GM18498 (cell line): ENCODE measurements at regions not wholly inside any gene's neighbourhood (a gene's known extent, or its start where the extent isn't known, plus 50 kb on each side); places are given as distances from the start of the nearest gene placed in this dataset.

ENCODE experiments used
- ATAC-seq: cut with Tn5 transposase; IDR thresholded peaks from one replicate; pipeline ENCODE4 v1.9.1; 2021; ENCODE audit warnings: mild to moderate bottlenecking, moderate library complexity; ENCODE audit not compliant: unreplicated experiment

DNA sequence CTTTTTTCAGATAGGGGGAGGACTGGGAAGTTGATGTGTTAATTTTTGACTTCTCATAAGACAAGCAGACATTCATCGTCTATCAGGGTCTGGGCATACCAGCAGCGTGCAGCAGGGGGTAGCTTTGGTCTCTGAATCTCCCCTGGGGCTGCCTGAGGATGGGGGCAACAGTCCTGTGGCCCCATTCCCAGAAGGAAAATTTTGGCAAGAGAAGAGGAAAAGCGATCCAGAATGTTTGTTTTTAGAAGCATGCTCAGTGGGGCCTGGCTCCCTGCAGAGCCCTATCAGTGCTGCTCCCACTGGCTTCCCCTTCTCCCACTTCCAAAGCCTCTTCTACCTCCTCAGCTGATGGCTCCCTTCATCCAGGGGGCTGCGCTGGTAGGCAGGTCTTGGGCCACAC, 194.8 kb upstream of the IL12B start:
- no peak for ATAC-seq

DNA sequence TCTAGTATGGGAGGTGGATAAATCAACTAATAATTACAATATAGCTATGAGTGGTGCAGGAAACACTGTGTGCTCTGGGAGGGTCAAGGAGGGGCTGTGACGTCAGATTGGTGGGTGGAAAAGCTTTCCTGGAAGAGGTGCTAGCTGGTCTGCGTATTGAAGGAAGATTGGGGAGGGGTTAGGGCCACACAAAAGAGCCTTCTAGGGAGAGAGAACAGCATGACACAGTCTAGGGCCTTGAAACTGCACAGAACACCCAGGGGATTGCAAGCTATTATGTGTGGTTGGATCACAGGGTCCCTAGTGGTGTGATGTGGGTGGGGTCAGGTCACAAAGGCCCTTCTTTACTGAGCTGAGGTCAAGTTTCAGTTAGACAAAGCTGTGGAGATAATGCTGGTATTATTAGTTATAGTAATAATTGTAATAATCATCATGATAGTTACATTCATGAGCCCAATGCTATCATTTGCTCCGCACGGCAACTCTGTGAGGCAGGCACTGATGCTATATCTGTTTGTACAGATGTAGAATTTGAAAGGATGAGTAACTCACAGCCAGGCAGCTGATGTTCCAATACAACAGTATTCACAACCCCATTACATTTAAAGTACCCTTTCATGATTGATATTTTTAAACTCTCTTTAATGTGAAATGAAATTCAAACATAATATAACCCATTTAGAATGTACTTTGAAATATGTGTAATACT, 197.4 kb upstream of the IL12B start:
- ATAC-seq = no peak

DNA sequence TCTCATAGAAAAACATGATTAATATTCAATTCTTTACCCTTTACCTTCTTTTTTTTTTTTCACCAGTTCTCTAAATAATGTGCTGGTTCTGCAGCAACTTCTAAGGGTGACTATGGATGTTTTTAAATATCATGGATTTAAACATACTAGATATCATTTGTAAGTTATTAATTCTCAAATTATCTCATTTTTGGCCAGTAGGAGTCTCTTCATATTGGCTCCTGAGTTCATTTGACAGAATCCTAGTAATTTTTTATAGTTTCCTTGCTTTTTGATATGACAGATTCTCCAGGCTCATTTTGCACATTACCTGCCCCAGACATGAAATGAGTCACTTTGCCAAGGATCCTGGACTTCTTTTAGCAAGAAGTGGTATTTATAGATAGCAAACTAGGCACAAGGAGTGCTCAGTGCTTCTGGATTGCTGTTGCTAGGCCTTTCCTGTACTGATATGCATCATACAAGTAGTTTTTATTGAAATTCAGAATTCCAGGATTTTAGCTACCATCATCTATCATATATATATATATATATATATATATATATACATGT, 201.3 kb upstream of the IL12B start:
- no peak for ATAC-seq

DNA sequence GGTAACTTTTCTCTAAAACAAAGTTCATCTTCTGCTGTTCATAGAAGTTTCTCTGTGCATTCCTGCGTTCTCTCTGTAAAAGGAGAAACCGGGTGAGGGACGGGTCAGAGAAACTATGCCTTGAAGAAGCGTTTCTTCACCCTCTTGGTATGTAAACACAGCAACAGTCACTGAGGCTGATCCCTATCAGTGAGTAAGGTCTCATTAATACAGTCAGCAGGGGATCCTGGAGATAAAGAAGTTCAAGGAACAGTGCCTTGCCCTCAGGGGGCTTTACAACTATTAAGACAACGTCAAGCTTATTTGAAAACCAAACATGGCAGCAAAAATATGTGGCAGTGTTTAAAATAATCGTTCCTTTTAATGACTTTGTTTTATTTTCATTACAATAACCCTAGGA, 202.9 kb upstream of the IL12B start:
- ATAC-seq = no peak

DNA sequence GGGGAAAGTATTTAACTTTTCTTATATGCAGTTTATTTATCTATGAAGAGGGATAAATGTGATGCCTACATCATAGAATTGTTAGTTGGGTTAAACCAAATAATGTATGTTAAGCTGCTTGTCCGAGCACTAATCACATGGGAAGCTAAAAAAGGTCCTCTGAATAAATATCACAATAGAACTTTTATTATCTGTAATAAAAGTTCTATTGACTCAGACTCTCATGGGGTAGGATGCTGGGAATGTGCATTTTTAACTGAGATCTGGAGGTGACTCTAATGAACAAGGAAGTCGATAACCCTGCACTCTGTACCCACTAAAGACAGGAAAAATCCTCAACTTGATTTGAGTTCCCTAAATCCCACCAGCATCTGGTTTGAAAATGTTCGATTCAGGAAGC, 205.9 kb upstream of the IL12B start:
- ATAC-seq = no peak

DNA sequence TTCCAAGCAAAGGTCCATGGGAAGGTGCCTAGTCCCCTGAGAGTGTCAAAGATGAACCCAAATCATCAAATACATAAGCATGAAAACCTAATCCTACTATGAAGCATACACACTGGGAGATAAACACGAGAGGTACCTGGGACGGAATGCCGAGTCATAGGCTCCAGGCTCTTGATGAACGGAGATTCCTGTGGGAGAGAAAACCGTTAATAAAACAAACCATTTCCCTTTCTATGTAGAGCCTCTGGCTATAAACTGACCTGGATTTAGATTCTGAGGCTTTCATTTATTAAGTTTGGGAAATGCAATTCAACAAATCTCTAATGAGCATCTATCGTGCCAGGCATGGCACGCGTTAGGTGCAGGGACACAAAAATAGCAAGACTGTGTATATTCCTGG, 206.4 kb upstream of the IL12B start:
- ATAC-seq = no peak

DNA sequence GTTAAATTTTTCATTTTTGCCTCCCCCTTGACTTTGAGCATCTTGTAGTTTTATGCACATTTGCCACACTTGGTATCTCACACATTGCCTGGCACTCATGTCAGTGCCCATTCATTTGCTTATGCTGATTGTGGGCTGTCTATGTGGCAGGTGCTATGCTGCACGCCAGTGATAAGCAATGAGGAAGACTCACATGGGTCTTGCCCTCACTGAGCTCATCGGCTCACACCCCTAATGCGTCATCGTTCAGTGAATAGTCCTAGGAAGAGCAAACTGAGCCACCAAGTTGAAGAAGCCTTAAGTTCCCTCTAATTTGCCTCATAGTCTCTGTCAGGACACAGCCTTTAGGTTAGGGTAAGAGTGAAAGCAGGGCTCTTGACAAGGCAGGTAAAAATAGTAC, 209.4 kb upstream of the IL12B start:
- no peak for ATAC-seq

DNA sequence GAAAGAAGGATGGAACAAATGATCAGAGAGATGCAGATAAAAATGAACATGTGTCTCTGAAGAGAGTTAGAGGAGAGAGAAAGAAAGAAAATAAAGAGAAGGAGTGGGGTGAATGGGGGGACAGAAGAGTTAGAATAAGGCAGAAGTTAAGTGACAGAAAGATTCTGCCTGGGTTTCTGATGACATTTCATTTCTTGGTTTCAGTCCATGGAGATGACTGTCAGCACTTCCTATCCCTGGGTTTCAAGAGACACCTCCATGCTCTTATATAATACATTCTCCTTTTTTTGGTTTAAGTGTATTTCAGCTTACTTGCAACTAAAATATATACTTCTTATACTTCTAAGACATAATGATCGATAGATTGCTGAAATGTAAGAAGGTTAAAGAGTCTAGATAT, 213.0 kb upstream of the IL12B start:
- no peak for ATAC-seq

DNA sequence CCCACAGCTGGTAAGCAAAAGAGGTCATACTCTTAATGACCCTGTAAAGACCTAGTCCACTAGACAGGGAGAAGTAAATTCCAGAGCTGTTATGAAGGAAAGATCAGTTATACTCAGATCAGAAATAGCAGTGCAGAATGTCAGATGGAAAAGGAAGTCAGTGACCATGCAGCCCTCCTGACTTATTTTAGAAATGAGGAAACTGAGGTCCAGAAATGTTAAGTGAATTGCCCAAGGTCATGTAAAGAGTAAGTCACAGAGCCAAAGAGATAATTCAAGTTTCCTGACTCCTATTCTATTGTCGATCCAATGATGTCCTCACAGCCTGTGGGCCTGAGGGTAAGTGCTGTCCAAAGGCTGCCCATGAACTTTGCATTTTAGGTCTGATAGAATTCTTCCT, 214.9 kb upstream of the IL12B start:
- no peak for ATAC-seq

DNA sequence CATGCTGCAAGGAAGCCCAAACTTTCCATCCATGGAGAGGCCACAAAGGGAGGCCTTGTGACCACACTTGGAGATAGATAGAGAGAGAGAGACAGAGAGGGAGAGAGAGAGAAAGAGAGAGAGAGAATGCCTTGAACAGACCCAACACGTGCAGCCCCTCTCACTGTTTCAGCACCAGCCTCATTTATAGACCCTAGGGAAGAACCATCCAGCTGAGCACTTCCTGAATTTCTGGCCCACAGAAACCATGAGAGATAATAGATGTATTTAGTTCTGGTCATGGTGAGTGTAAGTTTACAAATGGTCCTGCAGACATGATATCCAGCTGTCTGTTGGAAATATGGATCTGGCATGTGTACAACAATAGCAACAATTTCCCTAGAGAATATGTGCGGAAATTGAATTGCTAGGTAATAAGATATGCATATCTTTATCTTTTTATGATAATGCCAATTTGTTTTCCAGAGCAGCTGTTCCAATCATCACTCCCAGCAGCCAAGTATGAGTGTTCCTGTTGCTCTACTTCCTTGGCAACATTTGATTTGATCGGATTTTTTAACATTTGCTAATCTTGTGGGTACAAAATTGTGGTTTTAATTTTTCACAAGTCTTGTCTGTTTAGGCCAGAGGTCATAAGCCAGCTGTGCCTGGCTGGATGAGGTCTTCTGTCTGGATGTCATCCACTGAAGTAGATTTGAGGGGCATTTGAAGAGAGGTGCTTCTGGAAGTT, 217.3 kb upstream of the IL12B start:
- ATAC-seq = no peak

DNA sequence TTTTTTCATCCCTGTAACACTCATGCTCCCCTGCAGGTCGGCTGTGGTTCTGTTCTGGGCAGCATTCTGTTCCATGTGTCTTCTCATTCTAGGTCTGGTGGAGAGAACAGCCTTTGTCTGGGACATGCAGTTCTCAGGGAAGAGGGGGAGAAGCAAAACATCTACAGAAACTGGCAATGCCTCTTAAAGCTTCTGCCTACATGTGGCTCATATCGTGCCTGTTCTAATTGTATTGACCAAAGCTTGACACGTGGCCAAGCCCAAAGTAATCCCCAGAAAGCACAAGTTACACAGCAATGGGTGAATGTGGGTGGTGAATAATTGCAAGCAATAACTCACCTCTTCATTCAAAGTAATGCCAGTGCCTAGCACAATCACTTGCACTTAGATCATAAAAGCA, 218.2 kb upstream of the IL12B start:
- no peak for ATAC-seq

DNA sequence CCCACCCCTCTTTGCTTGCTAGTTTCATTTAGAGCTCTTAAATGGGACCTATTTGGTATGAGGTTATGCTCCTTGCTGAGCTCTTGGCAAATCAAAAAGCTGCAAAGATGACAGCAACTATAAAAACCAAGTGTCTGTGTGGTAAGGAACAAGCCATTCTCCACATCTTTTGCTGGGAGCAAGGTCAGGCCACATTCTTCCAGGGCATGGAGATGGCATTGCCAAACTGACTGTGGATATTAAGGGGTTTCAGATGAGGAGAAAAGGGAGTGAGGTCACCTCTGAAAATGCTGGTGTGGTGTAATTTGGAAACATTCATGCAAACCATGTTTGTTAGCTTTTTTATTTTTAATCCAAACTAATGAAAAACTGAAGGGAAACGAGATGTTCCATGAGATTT, 218.8 kb upstream of the IL12B start:
- no peak for ATAC-seq

DNA sequence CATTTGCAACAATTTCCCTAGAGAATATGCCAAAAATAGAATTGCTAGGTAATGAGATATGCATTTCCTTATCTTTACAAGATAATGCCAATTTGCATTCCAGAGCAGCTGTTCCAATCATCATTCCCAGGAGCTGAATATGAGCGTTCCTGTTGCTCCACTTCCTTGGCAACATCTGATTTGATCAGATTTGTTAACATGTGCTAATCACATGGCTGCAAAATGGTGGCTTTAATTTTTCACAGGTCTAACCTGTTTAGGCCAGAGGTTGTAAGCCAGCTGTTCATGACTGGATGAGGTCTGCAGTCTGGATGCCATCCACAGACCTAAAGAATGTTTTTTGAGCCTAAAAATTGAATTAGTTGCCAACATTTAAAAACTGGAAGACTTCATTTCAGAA, 220.7 kb upstream of the IL12B start:
- no peak for ATAC-seq

DNA sequence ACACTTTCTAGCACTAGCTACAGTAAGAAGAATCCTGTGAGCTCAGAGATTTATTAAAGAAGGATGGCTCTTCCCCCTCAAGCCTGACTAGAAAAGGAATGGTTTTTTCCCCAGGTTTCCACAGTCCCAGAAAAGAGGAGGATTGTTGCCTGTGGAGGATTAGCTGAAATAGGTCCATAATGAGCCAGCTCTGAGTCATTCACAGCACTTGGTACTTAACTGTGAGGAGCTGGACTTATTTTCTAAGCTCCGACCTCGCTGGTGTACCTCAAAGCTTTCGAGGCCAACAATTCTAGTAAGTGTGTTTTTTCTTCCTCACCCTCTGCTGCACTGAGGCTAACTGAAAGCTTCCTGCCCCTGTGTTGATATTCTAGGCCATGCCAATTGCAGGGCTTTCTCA, 222.5 kb upstream of the IL12B start:
- ATAC-seq = no peak

DNA sequence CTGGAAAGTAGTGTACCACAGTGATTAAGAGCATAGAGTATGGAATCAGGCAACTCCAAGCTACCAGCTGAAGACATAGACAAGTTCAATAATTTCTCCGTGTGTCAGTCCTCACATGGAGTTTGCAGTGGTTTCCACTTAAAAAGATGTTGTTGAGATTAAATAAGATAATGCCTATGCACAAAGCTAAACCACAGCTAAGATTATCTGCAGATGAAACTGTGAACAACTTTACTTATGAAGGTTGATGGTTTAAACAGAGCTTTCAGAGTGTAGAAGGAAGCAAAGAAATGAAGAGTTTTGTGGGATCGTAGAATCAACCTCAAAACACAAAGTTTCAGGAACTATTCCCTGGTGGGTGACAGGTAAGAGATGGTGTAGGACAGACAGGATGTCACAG, 223.5 kb upstream of the IL12B start:
- no peak for ATAC-seq

DNA sequence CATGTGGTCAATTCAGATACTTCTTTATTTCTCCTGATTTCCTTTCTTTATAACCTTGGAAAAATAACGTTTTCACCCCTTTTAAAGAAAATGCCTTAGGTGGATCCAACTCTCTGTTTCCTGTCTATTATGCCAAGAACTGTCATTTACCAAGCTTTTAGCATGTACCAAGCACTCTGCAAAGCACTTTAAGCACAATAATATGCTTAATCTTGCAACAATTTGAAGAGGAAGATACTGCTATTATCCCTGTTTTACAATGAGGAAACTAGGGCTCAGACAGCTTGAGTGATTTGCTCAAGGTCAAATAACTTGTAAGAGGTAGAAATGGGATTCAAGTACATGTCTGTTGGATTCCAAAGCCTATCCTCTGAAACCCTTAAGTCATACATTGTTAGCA, 224.8 kb upstream of the IL12B start:
- ATAC-seq = no peak

DNA sequence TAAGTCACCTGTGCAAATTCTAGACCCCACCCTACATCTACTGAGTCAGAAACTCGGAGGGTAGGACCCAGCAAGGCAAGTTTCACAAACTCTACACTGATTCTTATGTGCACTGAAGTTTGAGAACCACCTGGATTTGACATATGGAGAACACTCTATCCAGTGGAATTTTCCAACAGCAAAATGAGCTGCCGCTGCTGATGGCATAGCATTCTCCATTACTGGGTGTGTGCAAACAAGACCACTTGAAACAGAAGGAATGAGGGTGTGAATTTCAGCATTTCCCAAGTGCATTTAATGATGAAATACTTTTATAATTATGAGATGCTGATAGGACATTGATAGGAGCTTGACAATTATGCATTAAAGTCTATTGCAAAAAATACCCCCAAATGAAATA, 229.1 kb upstream of the IL12B start:
- no peak for ATAC-seq

DNA sequence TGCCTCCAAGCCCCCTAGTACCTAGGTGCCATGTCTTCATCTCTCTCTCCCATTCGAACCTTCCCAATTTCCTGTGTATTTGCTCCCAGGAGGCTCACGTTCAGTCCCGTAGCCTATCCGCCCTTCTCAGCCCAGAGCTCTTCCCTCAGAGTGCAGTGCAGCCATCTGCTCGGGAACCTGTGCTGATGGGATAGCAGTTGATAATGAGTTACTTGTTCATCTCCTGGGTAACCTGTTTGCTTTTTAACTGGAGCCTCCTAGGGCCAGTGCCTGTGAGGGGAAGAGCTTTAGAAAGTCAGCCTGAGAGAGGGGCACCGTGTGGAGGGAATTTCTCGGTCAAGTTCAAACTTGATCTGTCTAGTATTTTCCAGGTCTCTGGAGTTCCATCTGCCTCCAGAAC, 229.8 kb upstream of the IL12B start:
- no peak for ATAC-seq

DNA sequence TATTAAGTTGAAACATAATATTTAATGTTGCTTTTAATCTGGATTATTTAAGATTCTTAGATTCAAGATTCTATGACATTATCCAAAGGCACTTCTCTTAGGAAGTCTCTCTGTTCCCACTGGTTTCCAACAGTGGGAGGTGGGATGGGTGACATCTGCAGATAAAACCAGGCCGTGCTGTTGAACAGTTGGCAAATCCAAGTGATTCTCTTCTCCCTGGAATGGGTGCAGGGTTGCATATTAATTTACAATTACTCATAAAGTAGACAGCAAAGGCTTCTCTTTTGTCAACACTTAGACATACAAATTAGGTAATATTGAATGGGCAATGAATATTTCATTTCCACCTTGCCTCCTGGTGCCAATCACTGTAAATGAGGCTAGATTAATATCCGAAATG, 233.7 kb upstream of the IL12B start:
- no peak for ATAC-seq

DNA sequence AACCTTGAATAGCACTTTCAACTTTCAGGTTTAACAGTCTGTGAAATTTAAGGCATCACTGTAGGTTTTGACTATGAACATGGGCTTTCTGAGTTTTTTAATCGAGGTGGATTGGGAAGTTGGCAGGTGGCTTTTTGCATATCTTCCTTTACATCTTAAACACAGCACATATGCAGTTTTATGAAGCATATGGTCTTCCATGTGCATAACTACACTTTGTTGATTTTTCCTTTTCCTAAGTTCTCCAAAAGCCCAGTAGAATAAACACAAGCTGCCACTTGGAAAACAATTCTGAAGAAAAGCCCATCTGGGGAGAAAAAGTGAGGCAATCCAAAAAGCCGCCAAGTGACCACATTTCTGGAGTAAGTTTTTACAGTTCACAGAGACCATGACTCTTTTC, 236.5 kb upstream of the IL12B start:
- ATAC-seq = no peak

DNA sequence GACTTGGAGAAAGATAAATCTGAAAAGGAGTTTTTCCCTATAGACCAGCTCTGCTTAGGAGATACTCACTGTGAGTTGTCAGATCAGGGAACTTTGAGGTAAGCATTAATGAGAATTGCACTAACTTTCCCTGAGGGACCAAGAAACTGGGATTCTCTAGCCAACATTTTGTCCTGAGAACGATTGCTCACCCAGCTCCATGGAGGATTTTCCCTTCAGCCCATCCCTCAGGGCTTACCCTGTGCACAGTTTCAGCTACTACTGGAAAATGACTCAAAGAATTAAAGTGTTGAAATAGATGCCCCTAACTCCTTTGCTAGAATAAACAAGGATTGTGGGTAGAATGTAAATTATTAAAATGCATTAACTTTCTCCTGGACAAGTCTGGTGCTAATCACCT, 237.2 kb upstream of the IL12B start:
- no peak for ATAC-seq

DNA sequence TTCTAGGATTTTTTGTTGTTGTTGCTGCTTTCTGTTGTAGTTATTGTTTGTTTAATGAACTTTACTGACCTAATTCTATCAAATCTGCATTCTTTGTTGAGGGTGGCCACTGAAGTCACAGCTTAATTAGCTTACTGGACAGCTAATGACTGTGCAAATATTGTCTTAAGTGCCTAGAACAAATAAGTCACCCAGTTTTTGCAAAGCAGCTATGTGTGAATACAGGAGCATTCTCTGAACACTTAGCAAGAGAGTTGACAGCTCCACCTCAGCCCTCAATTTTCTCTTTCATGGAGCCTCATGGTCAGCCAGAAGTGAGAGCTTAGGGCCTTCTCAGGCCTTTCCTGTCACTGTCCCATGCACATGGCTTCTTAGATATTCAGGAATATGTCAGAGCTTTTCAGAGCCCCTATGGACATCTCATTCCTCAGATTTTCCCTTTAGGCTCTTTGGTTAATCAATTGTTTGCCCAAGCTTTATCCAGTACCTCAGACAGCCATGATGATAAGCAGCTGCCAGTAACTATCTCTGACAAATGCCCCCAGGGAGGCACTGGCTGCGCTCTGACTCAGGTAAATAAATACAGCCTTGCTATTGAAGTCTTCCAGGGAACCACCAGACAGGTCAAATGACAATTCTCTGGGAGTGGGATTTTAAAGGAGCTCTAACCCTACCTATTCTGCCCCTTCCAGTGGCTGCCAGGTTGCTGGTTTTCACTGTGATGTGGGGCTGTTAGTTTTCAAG, 241.4 kb upstream of the IL12B start:
- no peak for ATAC-seq
